Ishikawa (cell line): ENCODE measurements at regions not wholly inside any gene's neighbourhood (a gene's known extent, or its start where the extent isn't known, plus 50 kb on each side); places are given as distances from the start of the nearest gene placed in this dataset.

ENCODE experiments used
- CEBPB ChIP-seq: IDR thresholded peaks from 2 replicates; pipeline ENCODE4 v1.6.1; 2012
- RAD21 ChIP-seq: IDR thresholded peaks from 2 replicates; pipeline ENCODE4 v1.6.1; 2012; ENCODE audit warnings: low read depth
- REST ChIP-seq: IDR thresholded peaks from 2 replicates; pipeline ENCODE4 v1.6.1; 2012; ENCODE audit warnings: low read depth, mild to moderate bottlenecking
- TCF12 ChIP-seq: IDR thresholded peaks from 2 replicates; pipeline ENCODE4 v1.6.1; 2012; ENCODE audit warnings: low read depth
- TEAD4 ChIP-seq: IDR thresholded peaks from 2 replicates; pipeline ENCODE4 v1.6.1; 2012
- YY1 ChIP-seq: IDR thresholded peaks from 2 replicates; pipeline ENCODE4 v1.6.1; 2012; ENCODE audit warnings: low read depth

- TF ChIP-seq REST (no peak), RAD21 (no peak), YY1 (no peak), TEAD4 (no peak), TCF12 (no peak), CEBPB (no peak)
These were observed 519.6 kb upstream of the AGA start for GRCh38 chr4:177961761-177962380.
